Calu3 (cell line): ENCODE measurements at regions not wholly inside any gene's neighbourhood (a gene's known extent, or its start where the extent isn't known, plus 50 kb on each side); places are given as distances from the start of the nearest gene placed in this dataset.

Source experiments
- BruUV-seq: library from RNA; stranded (reverse); fragments of 400-500 nt; replicated peaks from 2 replicates; lab custom pipeline; 2021; lab: Mats Ljungman, UMichigan
- CTCF ChIA-PET: fragments of 300-600 bp; sonication (Branson Sonifier 250); formaldehyde crosslinking; loops from one replicate; lab custom pipeline; 2022; ENCODE audit warnings: antibody characterized with exemption; lab: Charles Lee
- DNase-seq: peaks from one replicate; pipeline ENCODE4 v3.0.0; 2022
- H3K27ac Mint-ChIP-seq: one replicate; pipeline ENCODE4 v1.8.0; 2022; ENCODE audit warnings: mixed read lengths; ENCODE audit not compliant: unreplicated experiment
- H3K27me3 Mint-ChIP-seq: one replicate; pipeline ENCODE4 v1.8.0; 2022; ENCODE audit warnings: mixed read lengths; ENCODE audit not compliant: unreplicated experiment
- H3K36me3 Mint-ChIP-seq: one replicate; pipeline ENCODE4 v1.8.0; 2022; ENCODE audit warnings: mild to moderate bottlenecking, moderate library complexity, mixed read lengths; ENCODE audit not compliant: insufficient read depth, unreplicated experiment
- H3K4me1 Mint-ChIP-seq: one replicate; pipeline ENCODE4 v1.8.0; 2022; ENCODE audit warnings: mild to moderate bottlenecking, low read depth, mixed read lengths; ENCODE audit not compliant: unreplicated experiment
- H3K4me3 Mint-ChIP-seq: one replicate; pipeline ENCODE4 v1.8.0; 2022; ENCODE audit warnings: mild to moderate bottlenecking, low read depth, moderate library complexity, mixed read lengths; ENCODE audit not compliant: unreplicated experiment
- H3K9me3 Mint-ChIP-seq: one replicate; pipeline ENCODE4 v1.8.0; 2022; ENCODE audit warnings: low read depth, mixed read lengths; ENCODE audit not compliant: unreplicated experiment
- intact Hi-C: fragments of 100-400 bp; cut with micrococcal nuclease; formaldehyde crosslinking; loops from one replicate; pipeline ENCODE4 v1.10.0; 2022; ENCODE audit not compliant: unreplicated experiment
- TF ChIP-seq, protein P1 (sequence below): fragments of 200-600 bp; IDR thresholded peaks from one replicate; pipeline ENCODE4 v1.8.0; 2022; ENCODE audit warnings: antibody characterized with exemption; ENCODE audit not compliant: unreplicated experiment

- CTCF ChIA-PET = no interaction called here
- no TSS peak for BruUV-seq
- Mint-ChIP-seq H3K27ac (no peak overlapping the region), H3K9me3 (peaks cover 7% of the 10 kb centered on the region), H3K27me3 (no peaks in the 10 kb centered on the region), H3K4me3 (no peak overlapping the region), H3K36me3 (no peaks in the 10 kb centered on the region), H3K4me1 (no peaks in the 10 kb centered on the region)
- TF ChIP-seq, protein P1, sequence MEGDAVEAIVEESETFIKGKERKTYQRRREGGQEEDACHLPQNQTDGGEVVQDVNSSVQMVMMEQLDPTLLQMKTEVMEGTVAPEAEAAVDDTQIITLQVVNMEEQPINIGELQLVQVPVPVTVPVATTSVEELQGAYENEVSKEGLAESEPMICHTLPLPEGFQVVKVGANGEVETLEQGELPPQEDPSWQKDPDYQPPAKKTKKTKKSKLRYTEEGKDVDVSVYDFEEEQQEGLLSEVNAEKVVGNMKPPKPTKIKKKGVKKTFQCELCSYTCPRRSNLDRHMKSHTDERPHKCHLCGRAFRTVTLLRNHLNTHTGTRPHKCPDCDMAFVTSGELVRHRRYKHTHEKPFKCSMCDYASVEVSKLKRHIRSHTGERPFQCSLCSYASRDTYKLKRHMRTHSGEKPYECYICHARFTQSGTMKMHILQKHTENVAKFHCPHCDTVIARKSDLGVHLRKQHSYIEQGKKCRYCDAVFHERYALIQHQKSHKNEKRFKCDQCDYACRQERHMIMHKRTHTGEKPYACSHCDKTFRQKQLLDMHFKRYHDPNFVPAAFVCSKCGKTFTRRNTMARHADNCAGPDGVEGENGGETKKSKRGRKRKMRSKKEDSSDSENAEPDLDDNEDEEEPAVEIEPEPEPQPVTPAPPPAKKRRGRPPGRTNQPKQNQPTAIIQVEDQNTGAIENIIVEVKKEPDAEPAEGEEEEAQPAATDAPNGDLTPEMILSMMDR = no peak
- intact Hi-C loops = no loop called here
- no peak for DNase-seq
Observed at GRCh38 chr11:82085493-82085892, 648.2 kb downstream of the FAM181B start.

GRCh38 chr11:82082976-82083375 is 650.7 kb downstream of the FAM181B start:
- H3K4me1 Mint-ChIP-seq = no peaks in the 10 kb centered on the region
- no peak overlapping the region for H3K27ac Mint-ChIP-seq
- intact Hi-C loops = no loop called here
- no peak overlapping the region for H3K4me3 Mint-ChIP-seq
- TF ChIP-seq, protein P1 = no peak
- BruUV-seq = no TSS peak
- H3K36me3 Mint-ChIP-seq = no peaks in the 10 kb centered on the region
- H3K27me3 Mint-ChIP-seq = no peaks in the 10 kb centered on the region
- no peak for DNase-seq
- peaks cover 7% of the 10 kb centered on the region for H3K9me3 Mint-ChIP-seq
- CTCF ChIA-PET = no interaction called here

GRCh38 chr11:82080160-82080559 is 653.5 kb downstream of the FAM181B start:
- no TSS peak for BruUV-seq
- no peak for DNase-seq
- H3K36me3 Mint-ChIP-seq = no peaks in the 10 kb centered on the region
- intact Hi-C loops = no loop called here
- H3K27me3 Mint-ChIP-seq = no peaks in the 10 kb centered on the region
- no peak overlapping the region for H3K4me3 Mint-ChIP-seq
- TF ChIP-seq, protein P1 = no peak
- H3K9me3 Mint-ChIP-seq = peaks cover 7% of the 10 kb centered on the region
- H3K27ac Mint-ChIP-seq = no peak overlapping the region
- no peaks in the 10 kb centered on the region for H3K4me1 Mint-ChIP-seq
- CTCF ChIA-PET = no interaction called here

GRCh38 chr11:82076126-82076525 is 657.5 kb downstream of the FAM181B start:
- H3K36me3 Mint-ChIP-seq = no peaks in the 10 kb centered on the region
- H3K4me1 Mint-ChIP-seq = no peaks in the 10 kb centered on the region
- intact Hi-C loops = no loop called here
- peaks cover 8% of the 10 kb centered on the region for H3K9me3 Mint-ChIP-seq
- H3K27me3 Mint-ChIP-seq = no peaks in the 10 kb centered on the region
- no TSS peak for BruUV-seq
- CTCF ChIA-PET = no interaction called here
- no peak overlapping the region for H3K4me3 Mint-ChIP-seq
- no peak overlapping the region for H3K27ac Mint-ChIP-seq
- no peak for DNase-seq
- TF ChIP-seq, protein P1 = no peak
